ENCODE measurements at regions not wholly inside any gene's neighbourhood (a gene's known extent, or its start where the extent isn't known, plus 50 kb on each side); places are given as distances from the start of the nearest gene placed in this dataset.

DNA sequence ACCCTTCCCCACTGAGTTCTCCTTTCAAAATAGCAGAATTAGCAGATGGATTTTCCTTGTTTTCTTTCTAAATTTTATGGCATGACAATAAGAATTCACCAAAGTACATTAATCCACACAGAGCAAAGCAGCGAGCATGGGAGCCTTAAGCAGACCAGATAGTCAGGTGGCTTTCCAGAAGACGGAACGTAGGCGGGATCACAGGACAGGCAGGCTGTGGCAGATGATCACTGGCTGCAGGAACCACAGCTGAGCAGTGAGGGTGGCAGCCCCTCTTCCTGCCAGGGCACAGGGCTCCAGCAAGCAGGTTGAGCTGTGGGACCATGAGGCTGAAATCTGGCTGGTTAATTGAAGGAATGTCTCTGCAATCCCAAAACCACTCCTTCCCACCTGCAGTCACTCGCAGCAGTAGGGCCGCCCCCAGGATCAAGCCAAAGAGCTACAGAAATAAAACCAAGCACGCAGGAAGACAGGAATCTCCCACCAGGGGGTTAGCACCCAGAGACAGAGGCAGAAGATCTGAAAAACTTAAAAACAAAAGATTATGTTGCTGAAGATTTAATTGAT lies 259.9 kb downstream of the EIPR1 start:
- no peak for DNase-seq (ENCODE audit: extremely low spot score)
- ChIA-PET POLR2A (no interaction called here), CTCF (interaction anchor here (1.2 kb wide), 1 partner anchor 18 kb away, joined by 3 read pairs; no protein-coding TSS in a partner anchor)
- TF ChIP-seq, protein P1, sequence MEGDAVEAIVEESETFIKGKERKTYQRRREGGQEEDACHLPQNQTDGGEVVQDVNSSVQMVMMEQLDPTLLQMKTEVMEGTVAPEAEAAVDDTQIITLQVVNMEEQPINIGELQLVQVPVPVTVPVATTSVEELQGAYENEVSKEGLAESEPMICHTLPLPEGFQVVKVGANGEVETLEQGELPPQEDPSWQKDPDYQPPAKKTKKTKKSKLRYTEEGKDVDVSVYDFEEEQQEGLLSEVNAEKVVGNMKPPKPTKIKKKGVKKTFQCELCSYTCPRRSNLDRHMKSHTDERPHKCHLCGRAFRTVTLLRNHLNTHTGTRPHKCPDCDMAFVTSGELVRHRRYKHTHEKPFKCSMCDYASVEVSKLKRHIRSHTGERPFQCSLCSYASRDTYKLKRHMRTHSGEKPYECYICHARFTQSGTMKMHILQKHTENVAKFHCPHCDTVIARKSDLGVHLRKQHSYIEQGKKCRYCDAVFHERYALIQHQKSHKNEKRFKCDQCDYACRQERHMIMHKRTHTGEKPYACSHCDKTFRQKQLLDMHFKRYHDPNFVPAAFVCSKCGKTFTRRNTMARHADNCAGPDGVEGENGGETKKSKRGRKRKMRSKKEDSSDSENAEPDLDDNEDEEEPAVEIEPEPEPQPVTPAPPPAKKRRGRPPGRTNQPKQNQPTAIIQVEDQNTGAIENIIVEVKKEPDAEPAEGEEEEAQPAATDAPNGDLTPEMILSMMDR (IDR thresholded peaks at IDR 0.05; ENCODE audit: control extremely low read depth, extremely low read depth, low read depth, missing control alignments): no peak

DNA sequence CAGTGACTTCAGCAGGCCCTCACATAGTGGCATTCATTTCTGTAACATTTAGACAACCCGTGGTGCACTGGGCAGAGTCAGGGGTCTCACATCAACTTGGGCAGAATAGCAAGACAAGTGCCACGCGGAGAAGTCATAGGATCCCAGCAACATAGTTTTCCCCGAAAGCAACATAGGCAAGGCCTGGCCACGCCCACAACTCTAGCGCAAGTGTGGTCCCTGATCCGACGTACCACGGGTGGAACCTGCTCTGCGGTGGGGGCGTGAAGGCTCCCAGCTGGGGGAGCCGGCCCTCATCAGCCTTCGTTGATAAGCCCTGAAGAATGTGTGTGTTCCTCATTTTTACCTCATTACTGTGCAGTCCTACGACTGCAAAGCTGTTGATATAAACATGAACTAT lies 261.2 kb downstream of the EIPR1 start:
- POLR2A ChIA-PET: no interaction called here
- CTCF ChIA-PET: no interaction called here
- DNase-seq (ENCODE audit: extremely low spot score): no peak
- TF ChIP-seq, protein P1 (IDR thresholded peaks at IDR 0.05; ENCODE audit: control extremely low read depth, extremely low read depth, low read depth, missing control alignments): no peak

DNA sequence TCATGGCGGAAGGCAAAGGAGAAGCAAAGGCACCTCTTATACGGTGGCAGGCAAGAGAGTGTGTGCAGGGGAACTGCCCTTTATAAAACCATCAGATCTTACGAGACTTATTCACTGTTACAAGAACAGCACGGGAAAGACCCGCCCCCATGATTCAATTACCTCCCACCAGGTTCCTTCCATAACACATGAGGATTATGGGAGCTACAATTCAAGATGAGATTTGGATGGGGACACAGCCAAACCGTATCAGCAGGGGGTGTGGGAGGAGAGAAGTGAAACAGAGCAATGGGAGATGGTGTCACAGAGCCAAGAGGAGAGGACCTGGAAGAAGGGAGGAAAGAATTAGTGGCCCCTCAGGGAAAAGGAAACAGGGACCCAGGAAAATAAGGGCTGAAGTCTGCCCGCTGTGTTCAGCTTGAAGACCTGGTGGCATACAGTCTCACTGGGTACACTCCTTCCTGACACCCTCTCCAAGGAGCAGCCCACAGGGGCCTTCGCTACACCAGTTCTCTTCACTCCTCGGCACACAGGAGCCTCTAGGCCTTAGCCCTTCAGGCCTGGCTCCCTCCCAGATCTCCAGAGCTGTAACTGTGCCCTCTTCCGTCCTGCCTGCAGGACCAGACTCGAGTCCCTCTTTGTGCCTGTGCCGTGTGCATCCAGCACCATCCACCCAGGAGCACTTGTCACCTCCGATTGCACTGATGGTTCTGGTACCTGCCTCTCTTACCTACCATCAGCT lies 262.1 kb downstream of the EIPR1 start:
- TF ChIP-seq, protein P1 (IDR thresholded peaks at IDR 0.05; ENCODE audit: control extremely low read depth, extremely low read depth, low read depth, missing control alignments): no peak
- POLR2A ChIA-PET: no interaction called here
- CTCF ChIA-PET: no interaction called here
- DNase-seq (ENCODE audit: extremely low spot score): no peak

DNA sequence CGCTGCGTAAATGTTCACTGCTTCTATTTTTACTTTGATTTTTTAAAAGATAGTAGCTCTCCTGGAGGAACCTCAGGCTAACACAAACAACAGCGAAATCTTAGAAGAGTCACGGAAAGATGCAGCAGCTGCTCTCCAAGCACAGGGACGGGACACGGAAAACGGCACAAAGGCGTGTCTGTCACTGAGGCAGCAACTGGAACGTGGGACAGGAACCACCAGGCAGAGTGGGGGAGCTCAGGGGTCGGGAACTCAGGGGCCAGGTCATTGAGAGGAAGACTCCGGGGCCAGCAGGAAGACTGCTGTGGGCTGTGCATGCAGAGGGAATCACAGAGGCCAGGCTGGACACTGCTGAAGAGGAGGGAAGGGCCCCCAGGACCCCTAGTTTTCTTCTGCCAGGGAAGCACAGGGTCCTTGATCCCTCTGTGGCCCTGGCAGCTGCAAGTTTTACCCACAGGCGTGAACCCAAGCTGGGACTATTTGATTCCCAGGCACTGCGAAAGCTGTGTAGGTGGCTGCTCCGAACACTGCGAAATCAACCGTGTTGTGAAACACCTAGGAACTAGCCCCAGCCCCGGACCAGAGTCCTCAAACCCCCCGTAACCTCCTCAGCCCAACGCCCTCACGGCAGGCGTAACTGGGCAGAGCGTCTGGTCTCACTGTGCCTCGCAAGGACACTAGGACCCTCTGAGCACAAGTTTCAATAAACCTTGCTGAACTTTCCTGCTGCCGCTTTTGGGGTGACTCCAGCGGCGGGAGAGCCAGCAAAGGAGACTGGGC lies 263.0 kb downstream of the EIPR1 start:
- CTCF ChIA-PET: no interaction called here
- TF ChIP-seq, protein P1 (IDR thresholded peaks at IDR 0.05; ENCODE audit: control extremely low read depth, extremely low read depth, low read depth, missing control alignments): no peak
- POLR2A ChIA-PET: no interaction called here
- DNase-seq (ENCODE audit: extremely low spot score): no peak

DNA sequence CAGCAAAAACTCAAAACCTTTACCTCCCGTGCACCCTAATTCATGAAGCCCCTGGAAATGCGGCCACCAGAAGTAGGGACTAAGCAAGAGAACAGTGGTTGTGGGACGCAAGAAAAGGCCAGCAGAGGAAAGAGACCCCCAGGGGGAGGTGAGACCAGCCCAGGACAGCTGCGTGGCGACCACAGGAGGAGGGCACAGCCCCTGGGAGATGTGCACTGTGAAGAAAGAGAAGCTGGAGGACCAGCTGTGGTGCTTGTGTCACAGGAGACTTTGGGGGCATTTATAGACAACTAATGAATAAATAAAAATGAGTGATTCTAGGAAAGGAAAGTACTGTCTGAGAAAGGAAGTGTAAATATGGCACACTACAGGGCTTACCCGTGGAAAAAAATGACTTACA lies 263.8 kb downstream of the EIPR1 start:
- POLR2A ChIA-PET: no interaction called here
- CTCF ChIA-PET: no interaction called here
- no peak for DNase-seq (ENCODE audit: extremely low spot score)
- TF ChIP-seq, protein P1 (IDR thresholded peaks at IDR 0.05; ENCODE audit: control extremely low read depth, extremely low read depth, low read depth, missing control alignments): no peak

DNA sequence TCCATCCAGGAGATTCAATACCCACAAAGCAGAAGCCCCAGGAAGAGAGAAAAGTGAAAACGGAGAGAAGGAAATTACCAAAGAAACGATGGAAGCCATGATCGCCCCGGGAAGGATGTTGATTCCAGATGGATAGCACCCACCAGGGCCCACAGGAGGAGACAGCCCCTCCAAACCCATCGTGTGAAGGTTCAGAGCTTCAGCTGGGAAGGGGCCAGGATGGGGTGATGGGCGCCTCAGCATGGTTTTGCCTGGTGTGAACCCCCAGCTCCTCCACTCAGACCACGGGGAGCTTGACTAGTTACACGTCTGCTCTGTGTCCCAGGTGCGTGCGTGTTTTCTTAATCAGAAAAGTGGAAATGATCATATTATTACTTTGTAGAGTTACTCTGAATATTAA lies 264.5 kb downstream of the EIPR1 start:
- ChIA-PET CTCF (no interaction called here), POLR2A (no interaction called here)
- TF ChIP-seq, protein P1 (IDR thresholded peaks at IDR 0.05; ENCODE audit: control extremely low read depth, extremely low read depth, low read depth, missing control alignments): no peak
- DNase-seq (ENCODE audit: extremely low spot score): no peak
